Transverse colon (tissue), 4 donors: ENCODE measurements at regions not wholly inside any gene's neighbourhood (a gene's known extent, or its start where the extent isn't known, plus 50 kb on each side); places are given as distances from the start of the nearest gene placed in this dataset.

Experiments used
- CTCF ChIP-seq, 5 experiments: fragments of 200-600 bp in 3 of 5; fragments of 450-650 bp in 2 of 5; sonication (generic) in 3 of 5; IDR thresholded peaks; 1 replicate in 2 of 5; 2 replicates in 3 of 5; pipeline ENCODE4 v1.5.1; 2016 to 2017; ENCODE audit warnings: antibody characterized with exemption in 5 of 5, inconsistent platforms in 3 of 5, mild to moderate bottlenecking in 2 of 5, moderate library complexity in 1 of 5
- POLR2A ChIP-seq: fragments of 450-650 bp; IDR thresholded peaks from one replicate; pipeline ENCODE4 v1.6.1; 2016; ENCODE audit warnings: antibody characterized with exemption, mild to moderate bottlenecking, moderate library complexity
- POLR2AphosphoS5 ChIP-seq, 3 donors: sonication (generic); formaldehyde crosslinking; IDR thresholded peaks; one replicate each; pipeline ENCODE4 v1.6.1; 2016; ENCODE audit warnings: antibody characterized with exemption in 3 of 3

DNA sequence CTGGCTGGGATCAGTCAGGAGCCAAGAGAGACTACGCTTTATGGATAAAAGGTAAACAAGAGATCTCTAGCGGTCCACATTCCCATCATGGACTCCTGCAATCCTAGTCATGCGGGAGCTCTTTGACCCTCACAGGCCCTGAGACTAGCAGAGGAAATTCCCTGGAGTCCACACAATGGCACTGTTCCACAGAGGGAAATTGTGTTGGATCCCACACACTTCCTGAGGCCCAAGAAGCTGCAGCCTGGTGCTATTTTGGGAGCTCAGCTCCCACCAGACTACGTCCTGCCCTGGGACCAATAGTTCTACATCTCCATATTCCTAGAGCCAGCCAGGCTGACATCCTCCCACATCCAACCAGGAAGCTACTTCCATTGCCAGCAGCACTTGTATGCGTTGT lies 2358.4 kb downstream of the PCDH9 start:
- TF ChIP-seq CTCF (IDR thresholded peaks at IDR 0.05) (no peak), POLR2AphosphoS5 (IDR thresholded peaks at IDR 0.05) (no peak), POLR2A (no peak)
